ENCODE measurements at regions not wholly inside any gene's neighbourhood (a gene's known extent, or its start where the extent isn't known, plus 50 kb on each side); places are given as distances from the start of the nearest gene placed in this dataset.

- DNase-seq (ENCODE audit: low read depth): no peak
- TF ChIP-seq, protein P1, sequence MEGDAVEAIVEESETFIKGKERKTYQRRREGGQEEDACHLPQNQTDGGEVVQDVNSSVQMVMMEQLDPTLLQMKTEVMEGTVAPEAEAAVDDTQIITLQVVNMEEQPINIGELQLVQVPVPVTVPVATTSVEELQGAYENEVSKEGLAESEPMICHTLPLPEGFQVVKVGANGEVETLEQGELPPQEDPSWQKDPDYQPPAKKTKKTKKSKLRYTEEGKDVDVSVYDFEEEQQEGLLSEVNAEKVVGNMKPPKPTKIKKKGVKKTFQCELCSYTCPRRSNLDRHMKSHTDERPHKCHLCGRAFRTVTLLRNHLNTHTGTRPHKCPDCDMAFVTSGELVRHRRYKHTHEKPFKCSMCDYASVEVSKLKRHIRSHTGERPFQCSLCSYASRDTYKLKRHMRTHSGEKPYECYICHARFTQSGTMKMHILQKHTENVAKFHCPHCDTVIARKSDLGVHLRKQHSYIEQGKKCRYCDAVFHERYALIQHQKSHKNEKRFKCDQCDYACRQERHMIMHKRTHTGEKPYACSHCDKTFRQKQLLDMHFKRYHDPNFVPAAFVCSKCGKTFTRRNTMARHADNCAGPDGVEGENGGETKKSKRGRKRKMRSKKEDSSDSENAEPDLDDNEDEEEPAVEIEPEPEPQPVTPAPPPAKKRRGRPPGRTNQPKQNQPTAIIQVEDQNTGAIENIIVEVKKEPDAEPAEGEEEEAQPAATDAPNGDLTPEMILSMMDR (conservative IDR thresholded peaks at IDR 0.05; ENCODE audit: control insufficient read depth, insufficient read depth, low read depth, low read length): no peak
- H3K4me3 ChIP-seq (ENCODE audit: control insufficient read depth, low read depth, low read length): no peak overlapping the region
Measured at GRCh38 chr4:107562316-107562715, 157.7 kb downstream of the PAPSS1 start.

DNA sequence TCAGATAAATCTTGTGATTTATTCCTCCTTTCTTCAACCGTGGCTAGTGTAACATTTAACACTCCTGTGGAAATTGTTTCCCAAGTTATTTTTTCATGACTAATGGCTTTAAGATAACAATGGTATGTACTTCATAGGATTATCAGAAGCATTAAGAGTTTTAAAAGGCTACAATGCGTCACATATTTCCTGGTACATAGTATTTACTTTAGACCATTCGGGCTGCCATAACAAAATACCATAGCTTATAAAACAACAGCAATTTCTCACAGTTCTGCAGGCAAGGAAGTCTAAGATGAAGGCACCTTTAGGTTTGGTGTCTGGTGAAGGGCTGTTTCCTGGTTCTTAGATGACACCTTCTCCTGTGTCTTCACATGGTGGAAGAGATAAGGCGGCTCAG lies 158.6 kb downstream of the PAPSS1 start:
- TF ChIP-seq, protein P1 (conservative IDR thresholded peaks at IDR 0.05; ENCODE audit: control insufficient read depth, insufficient read depth, low read depth, low read length): no peak
- DNase-seq (ENCODE audit: low read depth): no peak

DNA sequence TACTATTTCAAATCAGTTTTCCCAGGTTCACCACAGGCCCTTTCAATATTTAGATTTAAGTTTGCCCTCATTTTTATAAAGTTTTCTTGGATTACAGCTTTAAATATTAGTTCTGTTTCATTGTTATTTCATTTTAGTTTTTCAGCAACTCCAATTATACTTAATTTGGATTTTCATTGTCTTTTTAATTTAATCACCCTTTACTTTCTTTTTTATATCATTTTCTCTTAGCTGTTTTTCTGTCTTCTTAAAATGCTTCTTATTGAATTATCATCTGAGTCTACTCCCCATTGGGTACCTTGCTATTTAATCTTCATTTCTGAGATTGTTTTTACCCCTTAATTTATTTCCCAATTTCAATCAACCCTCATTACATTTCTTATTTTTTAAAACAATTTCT lies 160.4 kb downstream of the PAPSS1 start:
- H3K4me3 ChIP-seq (ENCODE audit: control insufficient read depth, low read depth, low read length): no peak overlapping the region
- TF ChIP-seq, protein P1 (conservative IDR thresholded peaks at IDR 0.05; ENCODE audit: control insufficient read depth, insufficient read depth, low read depth, low read length): no peak
- DNase-seq (ENCODE audit: low read depth): no peak

More for the DNA sequence above, 158.6 kb downstream of the PAPSS1 start:
- no peak overlapping the region for H3K4me3 ChIP-seq (ENCODE audit: control insufficient read depth, low read depth, low read length)

DNA sequence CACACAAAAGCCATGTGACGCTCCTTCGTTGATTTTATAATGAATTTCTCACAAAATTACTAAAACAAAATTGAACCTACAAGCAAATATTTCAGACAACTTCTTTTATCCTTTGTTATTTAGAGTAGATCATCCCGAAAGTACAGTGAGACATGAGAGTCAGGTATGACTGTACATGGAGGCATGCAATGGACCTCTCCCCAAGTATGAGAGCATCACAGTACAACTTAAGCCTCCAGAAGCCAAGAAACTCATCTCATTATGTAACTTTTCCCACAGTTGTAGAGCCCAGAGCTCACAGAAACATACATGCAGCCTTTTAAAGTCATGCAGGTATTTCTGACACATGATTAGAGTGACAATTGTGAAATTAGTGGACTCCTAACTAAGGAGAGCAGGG lies 167.7 kb downstream of the PAPSS1 start:
- no peak overlapping the region for H3K4me3 ChIP-seq (ENCODE audit: control insufficient read depth, low read depth, low read length)
- TF ChIP-seq, protein P1 (conservative IDR thresholded peaks at IDR 0.05; ENCODE audit: control insufficient read depth, insufficient read depth, low read depth, low read length): no peak
- no peak for DNase-seq (ENCODE audit: low read depth)

- TF ChIP-seq, protein P1 (conservative IDR thresholded peaks at IDR 0.05; ENCODE audit: control insufficient read depth, insufficient read depth, low read depth, low read length): no peak
- H3K4me3 ChIP-seq (ENCODE audit: control insufficient read depth, low read depth, low read length): no peak overlapping the region
- peak; percentile 19 for DNase-seq (ENCODE audit: low read depth)
Measured at GRCh38 chr4:107548211-107548905, 171.7 kb downstream of the PAPSS1 start.

DNA sequence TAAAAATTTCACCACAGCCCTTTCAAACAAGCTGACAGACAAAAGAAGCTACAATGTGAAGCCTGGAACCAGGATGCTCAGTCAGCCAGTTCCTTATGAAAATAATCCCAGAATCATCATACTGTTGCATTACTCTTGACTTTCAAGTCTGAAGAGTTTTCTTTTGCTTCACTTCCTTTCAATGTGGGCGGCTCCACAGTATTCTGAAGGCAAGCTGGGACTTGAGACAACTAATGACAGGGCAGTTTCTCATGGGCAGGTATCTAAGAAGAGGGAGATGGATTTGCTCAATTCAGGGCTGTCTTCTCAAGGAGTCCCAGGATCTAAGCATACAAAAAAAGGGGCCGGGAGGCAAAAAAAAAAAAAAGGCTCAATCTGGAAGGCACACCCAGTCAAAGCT lies 173.4 kb downstream of the PAPSS1 start:
- H3K4me3 ChIP-seq (ENCODE audit: control insufficient read depth, low read depth, low read length): no peak overlapping the region
- TF ChIP-seq, protein P1 (conservative IDR thresholded peaks at IDR 0.05; ENCODE audit: control insufficient read depth, insufficient read depth, low read depth, low read length): no peak
- no peak for DNase-seq (ENCODE audit: low read depth)
